GM19238 (cell line): ENCODE measurements at regions not wholly inside any gene's neighbourhood (a gene's known extent, or its start where the extent isn't known, plus 50 kb on each side); places are given as distances from the start of the nearest gene placed in this dataset.

ENCODE experiments used
- DNase-seq: peaks from one replicate; pipeline ENCODE4 v3.0.0; 2011; ENCODE audit warnings: low spot score; ENCODE audit not compliant: insufficient read length

GRCh38 chr1:234938135-234938534 lies 190.5 kb downstream of the TOMM20 start:
- DNase-seq: no peak

- no peak for DNase-seq
Measured at GRCh38 chr1:234936612-234937389, 191.8 kb downstream of the TOMM20 start.

- DNase-seq: no peak
Measured at GRCh38 chr1:234934611-234935033, 194.0 kb downstream of the TOMM20 start.

GRCh38 chr1:234933475-234933874 lies 195.2 kb downstream of the TOMM20 start:
- DNase-seq: peak; percentile 37

- DNase-seq: no peak
Measured at GRCh38 chr1:234932511-234933430, 195.9 kb downstream of the TOMM20 start.

DNA sequence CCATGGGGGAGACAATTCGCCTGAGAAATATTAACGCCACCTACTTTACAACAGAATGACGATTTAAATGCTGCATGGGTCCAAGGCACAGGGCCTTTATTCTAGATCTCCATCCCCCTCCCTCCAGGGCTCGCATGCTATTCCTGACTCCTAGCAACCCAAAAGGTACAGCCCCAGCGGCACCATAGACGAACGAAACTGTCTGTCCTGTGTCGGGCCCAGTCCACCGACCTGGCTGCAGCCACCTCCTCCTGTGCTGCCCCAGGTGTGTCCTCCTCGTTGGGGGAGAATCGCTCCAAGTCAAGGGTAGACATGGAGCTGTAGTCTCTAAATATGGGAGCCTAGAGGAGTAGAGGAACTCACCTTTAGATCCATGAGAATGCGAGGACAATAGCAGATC lies 196.5 kb downstream of the TOMM20 start:
- no peak for DNase-seq

- DNase-seq: no peak
Measured at GRCh38 chr1:234931404-234931973, 197.1 kb downstream of the TOMM20 start.

DNA sequence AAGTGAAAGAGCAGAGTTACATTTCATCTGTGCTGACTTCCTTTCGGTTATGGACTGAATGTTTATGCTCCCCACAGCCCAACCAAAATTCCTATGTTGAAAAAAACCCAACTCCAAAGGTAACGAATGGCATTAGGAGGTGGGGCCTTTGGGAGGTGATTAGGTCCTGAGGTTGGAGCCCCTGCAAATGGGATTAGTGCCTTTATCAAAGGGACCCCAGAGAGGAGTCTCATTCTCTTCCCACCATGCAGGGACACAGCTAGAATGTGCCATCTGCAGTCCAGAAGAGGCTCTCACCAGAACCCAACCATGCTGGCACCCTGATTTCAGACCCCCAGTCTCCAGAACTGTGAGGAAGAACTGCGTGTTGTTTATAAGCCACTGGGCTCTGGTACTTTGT lies 199.3 kb downstream of the TOMM20 start:
- no peak for DNase-seq

DNA sequence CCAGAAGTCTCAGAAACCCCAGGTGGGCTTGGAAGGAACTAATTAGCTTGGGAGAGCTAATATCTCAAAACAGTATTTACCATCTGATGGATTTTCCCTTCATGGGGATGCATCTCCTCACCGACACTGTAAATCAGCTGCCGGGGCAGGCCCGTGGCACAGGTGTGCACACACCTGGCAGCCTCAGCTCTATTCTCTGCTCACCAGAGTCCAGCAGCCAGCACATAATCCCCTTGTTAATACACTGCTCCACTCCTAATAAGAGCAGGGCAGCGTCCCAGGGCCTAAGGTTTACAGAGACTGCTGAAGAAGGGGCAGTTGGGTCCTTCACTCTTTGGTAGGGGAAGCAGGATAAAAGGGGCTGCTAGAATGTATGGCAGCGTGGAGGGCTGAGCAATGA lies 200.0 kb downstream of the TOMM20 start:
- no peak for DNase-seq

DNA sequence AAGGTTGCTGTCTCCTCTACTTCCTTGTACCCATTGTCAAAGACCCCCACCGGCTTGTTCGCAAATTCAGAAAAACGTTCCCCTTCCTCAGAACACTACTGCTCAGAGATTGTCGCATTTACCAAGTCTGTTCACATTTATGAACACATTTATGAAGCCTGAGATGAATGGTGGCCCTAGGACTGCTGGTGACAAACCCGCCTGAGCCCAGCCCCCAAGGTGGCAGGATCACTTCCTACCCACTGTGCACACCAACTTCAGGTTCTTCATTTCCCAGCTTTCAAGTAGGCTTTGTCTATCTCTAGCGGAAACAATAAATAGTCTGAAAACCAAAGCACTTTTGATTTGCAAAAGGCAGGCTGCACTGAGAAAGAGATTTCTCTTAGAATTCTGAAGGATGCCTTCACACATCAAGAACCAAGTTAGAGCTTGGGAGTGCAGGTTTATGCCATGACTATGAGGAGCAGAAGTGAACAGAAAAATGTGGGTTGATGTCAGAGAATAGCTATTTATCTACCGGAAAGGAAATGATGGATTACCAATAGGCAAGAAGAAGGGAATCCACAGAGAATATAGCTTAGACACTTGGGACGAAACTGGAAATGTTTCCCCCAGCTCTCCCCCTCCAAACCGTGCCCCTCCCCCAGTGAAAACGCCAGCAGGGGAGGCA lies 200.5 kb downstream of the TOMM20 start:
- DNase-seq: no peak

DNA sequence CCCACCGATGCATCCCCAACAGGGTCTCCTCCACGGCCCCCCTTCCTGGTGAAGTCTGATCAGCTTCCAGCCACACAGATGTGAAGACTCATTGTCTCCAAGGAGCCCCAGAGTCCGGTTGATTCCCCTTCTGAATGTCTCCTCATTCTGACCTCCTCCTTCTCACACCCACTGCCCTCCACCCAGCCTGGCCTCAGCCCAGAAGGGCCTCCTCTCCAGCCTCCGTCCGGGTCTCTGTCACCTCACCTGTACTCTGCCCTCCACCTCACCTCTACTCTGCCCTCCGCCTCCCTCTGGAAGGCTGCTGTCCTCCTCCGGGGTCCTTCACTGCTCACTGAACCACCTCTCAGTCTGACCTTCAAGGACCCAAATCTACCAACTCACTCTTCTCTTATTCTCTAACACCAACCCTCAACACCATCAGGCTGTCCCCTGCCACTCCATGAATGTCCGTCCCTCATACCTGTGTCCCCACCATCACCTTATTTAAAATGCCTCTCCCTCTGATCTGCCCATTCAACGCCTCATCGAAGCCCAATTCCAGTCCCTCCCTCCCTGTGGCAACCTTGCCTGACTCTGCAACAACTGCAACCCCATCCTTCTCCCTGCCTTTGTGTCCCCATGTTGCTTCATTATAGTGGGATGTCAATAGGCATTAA lies 201.2 kb downstream of the TOMM20 start:
- no peak for DNase-seq

DNA sequence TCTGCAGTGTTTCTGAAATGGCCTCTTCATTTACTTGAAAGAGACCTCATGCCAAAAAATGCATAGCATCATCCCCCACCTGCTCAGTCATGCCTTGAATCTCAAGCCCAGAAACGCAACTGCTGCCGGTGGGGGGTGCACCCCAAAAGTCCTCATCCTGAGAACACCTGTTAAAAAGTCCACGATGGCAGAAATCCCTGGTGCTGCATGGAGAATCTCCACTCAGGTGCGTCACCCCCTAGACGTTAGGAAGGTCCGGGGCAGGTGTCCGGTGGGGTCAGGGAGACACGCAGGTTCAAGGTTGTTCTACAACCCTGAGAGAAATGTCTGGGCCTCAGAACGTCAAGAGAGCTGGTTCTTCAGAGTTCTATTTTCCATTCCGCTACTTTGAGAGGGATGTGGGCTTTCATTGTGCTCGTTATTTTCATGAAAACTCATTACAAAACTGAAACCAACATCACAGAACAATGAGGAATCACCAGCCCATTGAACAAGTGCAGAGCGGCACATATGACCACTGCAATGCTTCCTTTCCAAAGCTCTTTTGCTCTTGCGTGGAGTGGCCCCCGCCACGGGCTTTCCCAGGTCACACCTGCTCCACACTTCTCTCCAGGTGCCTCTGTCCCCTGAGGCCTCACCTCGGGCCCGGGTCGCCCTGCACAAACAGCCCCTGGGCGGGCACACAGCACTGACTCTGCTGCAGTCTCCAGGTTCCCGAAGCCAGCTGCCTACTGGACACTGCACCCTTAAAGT lies 201.9 kb downstream of the TOMM20 start:
- peak; percentile 56 for DNase-seq

- DNase-seq: no peak
Measured at GRCh38 chr1:234926264-234926558, 202.4 kb downstream of the TOMM20 start.

- DNase-seq: no peak
Measured at GRCh38 chr1:234925440-234926263, 203.0 kb downstream of the TOMM20 start.

DNA sequence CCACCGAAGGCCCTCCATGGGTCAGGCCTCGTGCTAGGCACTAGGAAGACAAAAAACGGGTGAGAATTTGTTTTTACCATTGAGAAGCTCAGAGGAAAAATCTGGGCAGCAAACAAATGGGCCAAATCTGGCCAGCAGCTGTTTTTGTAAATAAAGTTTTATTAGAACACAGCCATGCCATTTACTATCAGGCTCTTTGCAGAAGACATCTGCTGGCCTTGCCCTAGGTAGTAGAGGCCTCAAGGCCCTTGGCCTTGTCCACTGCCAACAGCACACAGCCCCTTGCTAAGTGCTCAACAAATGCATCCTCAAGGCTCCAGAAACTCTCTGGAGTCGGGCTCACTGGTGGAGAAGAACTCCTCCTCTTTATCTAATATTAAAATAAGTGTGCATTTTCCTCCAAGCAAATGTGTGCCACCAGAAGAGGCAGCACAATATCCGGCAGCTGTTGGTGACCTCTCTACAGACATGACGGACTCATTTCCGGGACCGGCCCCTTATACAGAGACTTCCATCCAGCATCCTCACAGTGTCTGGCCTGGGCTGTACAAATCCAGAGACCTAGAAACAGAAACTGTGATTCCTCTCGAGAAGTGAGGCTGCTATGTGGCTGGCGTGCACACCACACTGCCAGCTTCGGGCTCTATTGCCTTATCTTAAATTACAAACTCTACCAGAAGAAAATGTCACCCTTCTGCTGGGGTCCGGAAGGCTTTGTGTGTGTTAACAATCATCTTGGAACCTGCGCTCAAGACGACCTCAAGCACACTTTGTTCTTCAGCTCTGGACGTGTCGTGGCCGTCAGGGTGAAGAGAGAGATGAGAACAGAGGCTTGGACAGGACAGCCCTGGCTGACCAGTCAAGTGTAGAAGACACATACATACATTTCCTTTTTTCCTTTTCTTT lies 203.9 kb downstream of the TOMM20 start:
- DNase-seq: no peak

DNA sequence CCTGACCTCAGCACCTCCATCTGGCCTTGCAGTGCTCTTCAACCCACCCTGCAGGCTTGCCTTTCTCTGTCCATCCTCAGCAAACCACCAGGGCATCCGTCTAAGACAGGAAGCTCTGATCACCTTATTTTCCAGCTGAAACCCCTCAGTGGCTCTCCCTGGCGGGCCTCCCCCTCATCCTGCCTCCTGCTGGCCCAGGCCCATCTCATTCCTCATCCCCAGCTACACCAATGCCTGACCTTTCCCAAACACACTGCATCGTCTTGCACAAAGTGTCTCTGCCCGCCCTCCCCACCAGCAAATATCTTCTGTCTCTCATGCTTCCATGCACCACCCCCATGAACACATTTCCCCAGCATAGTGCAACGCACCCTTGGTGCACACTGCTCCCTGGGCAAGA lies 205.0 kb downstream of the TOMM20 start:
- no peak for DNase-seq

DNA sequence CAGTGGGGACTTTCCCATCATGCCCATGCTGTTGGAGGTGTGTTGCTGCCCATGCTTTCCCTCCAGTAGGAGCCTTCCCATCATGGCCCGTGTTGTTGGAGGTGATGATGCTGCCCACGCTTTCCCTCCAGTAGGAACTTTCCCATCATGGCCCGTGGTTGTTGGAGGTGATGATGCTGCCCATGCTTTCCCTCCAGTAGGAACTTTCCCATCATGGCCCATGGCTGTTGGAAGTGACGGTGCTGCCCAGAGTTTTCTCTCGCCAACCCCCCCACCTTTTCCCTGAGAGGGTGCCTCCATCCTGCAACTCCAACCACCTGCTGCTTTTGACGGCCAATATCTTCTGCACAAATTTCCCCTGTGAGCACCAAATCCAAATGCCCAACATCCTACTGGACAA lies 205.7 kb downstream of the TOMM20 start:
- no peak for DNase-seq

- no peak for DNase-seq
Measured at GRCh38 chr1:234921266-234922062, 207.2 kb downstream of the TOMM20 start.
